ENCODE measurements at regions not wholly inside any gene's neighbourhood (a gene's known extent, or its start where the extent isn't known, plus 50 kb on each side); places are given as distances from the start of the nearest gene placed in this dataset.
"Not testable (repeated sequence)": the region's sequence is repeated elsewhere in the genome, so short reads cannot be mapped to it uniquely, and the experiment has no call there.

DNA sequence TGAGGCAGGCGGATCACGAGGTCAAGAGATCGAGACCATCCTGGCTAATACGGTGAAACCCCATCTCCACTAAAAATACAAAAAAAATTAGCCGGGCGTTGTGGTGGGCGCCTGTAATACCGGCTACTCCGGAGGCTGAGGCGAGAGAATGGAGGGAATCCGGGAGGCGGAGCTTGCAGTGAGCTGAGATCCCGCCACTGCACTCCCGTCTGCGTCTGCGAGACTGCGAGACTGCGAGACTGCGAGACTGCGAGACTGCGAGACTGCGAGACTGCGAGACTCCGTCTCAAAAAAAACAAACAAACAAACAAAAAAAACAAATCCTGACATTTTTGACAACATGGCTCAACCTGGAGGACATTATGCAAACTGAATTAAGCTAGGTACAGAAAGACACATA, 1606.2 kb downstream of the STIM2 start:
- TF ChIP-seq EZH2 (IDR thresholded peaks at IDR 0.05); POLR2AphosphoS5 (IDR thresholded peaks at IDR 0.05; ENCODE audit: borderline replicate concordance, low read depth, low read length); FOXP2 (optimal IDR thresholded peaks at IDR 0.05; ENCODE audit: control extremely low read depth, extremely low read length, insufficient read depth): not testable (repeated sequence)
